Right atrium auricular region (tissue), 2 donors: ENCODE measurements at regions not wholly inside any gene's neighbourhood (a gene's known extent, or its start where the extent isn't known, plus 50 kb on each side); places are given as distances from the start of the nearest gene placed in this dataset.
"Not testable (repeated sequence)": the region's sequence is repeated elsewhere in the genome, so short reads cannot be mapped to it uniquely, and the experiment has no call there.

Experiments
- DNase-seq: peaks from one replicate; pipeline ENCODE4 v3.0.0-alpha.2; 2019; ENCODE audit warnings: low spot score
- H3K27ac ChIP-seq, 2 donors: fragments of 200-600 bp; sonication (generic); 1 replicate in 1 of 2; 2 replicates in 1 of 2; pipeline ENCODE4 v1.5.1; 2016 to 2019
- H3K27me3 ChIP-seq, 2 donors: fragments of 200-600 bp; sonication (generic); one replicate each; pipeline versions ENCODE4 v1.5.1 to v1.6.0; 2017 to 2019
- H3K36me3 ChIP-seq: fragments of 200-600 bp; sonication (generic); one replicate; pipeline ENCODE4 v1.5.1; 2016
- H3K4me1 ChIP-seq, 2 donors: fragments of 200-600 bp; sonication (generic); one replicate each; pipeline versions ENCODE4 v1.5.1 to v1.6.0; 2017 to 2019
- H3K4me3 ChIP-seq, 2 donors: fragments of 200-600 bp; sonication (generic); 1 replicate in 1 of 2; 2 replicates in 1 of 2; pipeline ENCODE4 v1.5.1; 2017 to 2019; ENCODE audit warnings: mild to moderate bottlenecking in 1 of 2, moderate library complexity in 1 of 2
- H3K9me3 ChIP-seq, 2 donors: fragments of 200-600 bp; sonication (generic); one replicate each; pipeline ENCODE4 v1.5.1; 2019
- TF ChIP-seq, protein P1 (sequence below), 2 donors: fragments of 200-600 bp; sonication (generic); IDR thresholded peaks; one replicate each; pipeline ENCODE4 v1.5.1; 2019; ENCODE audit warnings: antibody characterized with exemption in 2 of 2

DNA sequence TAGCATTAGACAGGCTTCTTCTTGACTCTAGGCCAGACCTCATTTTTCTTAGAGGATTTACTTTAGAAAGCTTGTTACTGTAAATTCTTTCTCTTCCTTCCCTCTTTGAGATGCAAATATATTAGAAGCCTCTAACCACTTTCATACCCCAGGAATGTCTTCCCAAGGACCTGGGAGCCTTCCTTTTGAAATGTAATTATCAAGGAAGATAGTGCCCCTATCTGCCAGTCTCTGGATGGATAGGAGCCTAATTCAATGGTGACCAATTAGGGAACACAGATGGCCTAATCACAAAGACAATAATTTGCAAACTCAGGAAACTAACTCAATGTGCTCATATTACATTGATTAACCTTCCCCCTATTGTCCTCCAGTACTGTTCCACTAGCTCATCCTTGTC lies 145.6 kb upstream of the DCAF8L1 start:
- no peaks in the 10 kb centered on the region for H3K36me3 ChIP-seq
- no peak for DNase-seq
- H3K9me3 ChIP-seq = no peaks in the 10 kb centered on the region
- H3K27me3 ChIP-seq = no peaks in the 10 kb centered on the region
- no peak overlapping the region for H3K4me3 ChIP-seq
- H3K4me1 ChIP-seq = no peaks in the 10 kb centered on the region
- no peak overlapping the region for H3K27ac ChIP-seq
- TF ChIP-seq, protein P1, sequence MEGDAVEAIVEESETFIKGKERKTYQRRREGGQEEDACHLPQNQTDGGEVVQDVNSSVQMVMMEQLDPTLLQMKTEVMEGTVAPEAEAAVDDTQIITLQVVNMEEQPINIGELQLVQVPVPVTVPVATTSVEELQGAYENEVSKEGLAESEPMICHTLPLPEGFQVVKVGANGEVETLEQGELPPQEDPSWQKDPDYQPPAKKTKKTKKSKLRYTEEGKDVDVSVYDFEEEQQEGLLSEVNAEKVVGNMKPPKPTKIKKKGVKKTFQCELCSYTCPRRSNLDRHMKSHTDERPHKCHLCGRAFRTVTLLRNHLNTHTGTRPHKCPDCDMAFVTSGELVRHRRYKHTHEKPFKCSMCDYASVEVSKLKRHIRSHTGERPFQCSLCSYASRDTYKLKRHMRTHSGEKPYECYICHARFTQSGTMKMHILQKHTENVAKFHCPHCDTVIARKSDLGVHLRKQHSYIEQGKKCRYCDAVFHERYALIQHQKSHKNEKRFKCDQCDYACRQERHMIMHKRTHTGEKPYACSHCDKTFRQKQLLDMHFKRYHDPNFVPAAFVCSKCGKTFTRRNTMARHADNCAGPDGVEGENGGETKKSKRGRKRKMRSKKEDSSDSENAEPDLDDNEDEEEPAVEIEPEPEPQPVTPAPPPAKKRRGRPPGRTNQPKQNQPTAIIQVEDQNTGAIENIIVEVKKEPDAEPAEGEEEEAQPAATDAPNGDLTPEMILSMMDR (IDR thresholded peaks at IDR 0.05) = no peak

DNA sequence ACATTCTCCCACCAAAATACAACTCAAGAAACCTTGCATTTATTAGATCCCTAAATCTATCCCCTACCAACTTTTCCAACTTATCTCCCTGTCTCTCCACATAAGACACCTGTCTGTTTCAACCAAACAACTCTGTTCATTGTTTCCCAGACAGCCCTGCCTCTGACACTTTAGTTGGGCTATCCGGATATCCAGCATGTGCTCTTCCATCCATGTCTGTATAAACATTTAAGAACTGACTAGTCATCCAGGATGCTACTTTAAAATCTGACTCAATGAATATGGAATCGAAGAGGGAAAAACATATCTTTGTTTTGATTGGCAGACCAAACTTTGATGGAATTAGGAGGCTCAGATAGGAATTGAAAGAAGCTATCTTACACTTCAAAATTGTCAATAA lies 143.2 kb upstream of the DCAF8L1 start:
- Histone ChIP-seq H3K27me3 (no peaks in the 10 kb centered on the region), H3K9me3 (no peaks in the 10 kb centered on the region), H3K27ac (no peak overlapping the region), H3K4me3 (no peak overlapping the region), H3K36me3 (no peaks in the 10 kb centered on the region), H3K4me1 (no peaks in the 10 kb centered on the region)
- TF ChIP-seq, protein P1 (IDR thresholded peaks at IDR 0.05) = no peak
- no peak for DNase-seq

DNA sequence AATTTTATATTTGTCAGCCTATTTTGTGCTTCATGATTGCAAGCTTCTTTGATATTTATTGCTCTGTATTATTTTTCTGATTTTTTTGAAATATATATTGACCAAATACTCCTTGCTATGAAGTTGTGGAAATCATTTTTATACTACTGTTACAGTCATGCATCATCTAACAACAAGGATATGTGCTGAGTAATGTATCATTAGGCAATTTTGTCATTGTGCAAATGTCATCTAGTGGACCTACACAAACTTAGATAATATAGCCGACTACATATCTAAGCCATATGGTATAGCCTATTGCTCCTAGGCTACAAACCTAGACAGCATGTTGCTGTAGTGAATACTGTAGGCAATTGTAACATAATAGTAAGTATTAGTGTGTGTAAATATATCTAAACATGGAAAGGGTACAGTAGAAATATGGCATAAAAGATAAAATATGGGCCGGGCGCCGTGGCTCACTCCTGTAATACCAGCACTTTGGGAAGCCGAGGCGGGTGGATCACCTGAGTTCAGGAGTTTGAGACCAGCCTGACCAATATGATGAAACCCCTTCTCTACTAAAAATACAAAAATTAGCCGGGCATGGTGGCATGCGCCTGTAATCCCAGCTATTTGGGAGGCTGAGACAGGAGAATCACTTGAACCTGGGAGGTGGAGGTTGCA lies 139.5 kb upstream of the DCAF8L1 start:
- not testable (repeated sequence) for H3K36me3 ChIP-seq, H3K4me3 ChIP-seq, H3K4me1 ChIP-seq, DNase-seq, H3K9me3 ChIP-seq, H3K27ac ChIP-seq, H3K27me3 ChIP-seq

- no peak overlapping the region for H3K27ac ChIP-seq
- H3K9me3 ChIP-seq = no peaks in the 10 kb centered on the region
- TF ChIP-seq, protein P1 (IDR thresholded peaks at IDR 0.05) = no peak
- H3K4me1 ChIP-seq = no peaks in the 10 kb centered on the region
- no peaks in the 10 kb centered on the region for H3K36me3 ChIP-seq
- no peaks in the 10 kb centered on the region for H3K27me3 ChIP-seq
- no peak overlapping the region for H3K4me3 ChIP-seq
- no peak for DNase-seq
Measured at GRCh38 chrX:28120072-28120471, 138.8 kb upstream of the DCAF8L1 start.

- H3K27ac ChIP-seq = no peak overlapping the region
Measured at GRCh38 chrX:28108186-28108945, 127.1 kb upstream of the DCAF8L1 start.

GRCh38 chrX:28099166-28099565 lies 117.9 kb upstream of the DCAF8L1 start:
- DNase-seq = no peak
- Histone ChIP-seq H3K9me3 (no peaks in the 10 kb centered on the region), H3K4me3 (no peak overlapping the region)

More at GRCh38 chrX:28108186-28108945, 127.1 kb upstream of the DCAF8L1 start:
- Histone ChIP-seq H3K36me3 (no peaks in the 10 kb centered on the region), H3K9me3 (no peaks in the 10 kb centered on the region), H3K4me1 (no peaks in the 10 kb centered on the region), H3K4me3 (no peak overlapping the region), H3K27me3 (no peaks in the 10 kb centered on the region)
- DNase-seq = no peak
- TF ChIP-seq, protein P1 (IDR thresholded peaks at IDR 0.05) = no peak

More at GRCh38 chrX:28099166-28099565, 117.9 kb upstream of the DCAF8L1 start:
- no peaks in the 10 kb centered on the region for H3K4me1 ChIP-seq
- no peaks in the 10 kb centered on the region for H3K27me3 ChIP-seq
- TF ChIP-seq, protein P1 (IDR thresholded peaks at IDR 0.05) = no peak
- no peaks in the 10 kb centered on the region for H3K36me3 ChIP-seq
- no peak overlapping the region for H3K27ac ChIP-seq
